BJ (cell line): ENCODE measurements at regions not wholly inside any gene's neighbourhood (a gene's known extent, or its start where the extent isn't known, plus 50 kb on each side); places are given as distances from the start of the nearest gene placed in this dataset.

Experiments used
- CTCF ChIA-PET: fragments of 350-600 bp; formaldehyde crosslinking; extraction: SDS; loops from one replicate; lab custom pipeline; 2021; ENCODE audit warnings: antibody characterized with exemption, inconsistent platforms; lab: Yijun Ruan, JAX
- POLR2A ChIA-PET: fragments of 300-600 bp; sonication (Branson Sonifier 250); formaldehyde crosslinking; extraction: SDS; loops from one replicate; lab custom pipeline; 2021; ENCODE audit warnings: antibody characterized with exemption; lab: Charles Lee
- DNase-seq: peaks from one replicate; pipeline ENCODE4 v3.0.0-alpha.2; 2011; ENCODE audit warnings: low read depth
- H3K27me3 ChIP-seq: 2 replicates; pipeline ENCODE4 v1.6.0; 2011; ENCODE audit warnings: low read length; ENCODE audit not compliant: control insufficient read depth, insufficient read depth
- H3K36me3 ChIP-seq: 2 replicates; pipeline ENCODE4 v1.5.1; 2011; ENCODE audit warnings: low read length; ENCODE audit not compliant: control insufficient read depth, insufficient read depth
- H3K4me3 ChIP-seq: 2 replicates; pipeline ENCODE4 v1.5.1; 2011; ENCODE audit warnings: low read depth, mild to moderate bottlenecking, control low read depth, low read length
- CTCF ChIP-seq: IDR thresholded peaks from 2 replicates; pipeline ENCODE4 v1.5.1; 2011; ENCODE audit warnings: low read depth, mild to moderate bottlenecking, control low read depth, inconsistent platforms, low read length, moderate library complexity; ENCODE audit not compliant: insufficient read depth

GRCh38 chr1:115400426-115400825 lies 62.4 kb upstream of the NGF start:
- Histone ChIP-seq H3K4me3 (no peak overlapping the region), H3K36me3 (no peaks in the 10 kb centered on the region), H3K27me3 (no peaks in the 10 kb centered on the region)
- no peak for DNase-seq
- no peak for TF ChIP-seq CTCF
- ChIA-PET CTCF (no interaction called here), POLR2A (no interaction called here)

GRCh38 chr1:115398745-115399144 lies 60.7 kb upstream of the NGF start:
- Histone ChIP-seq H3K4me3 (no peak overlapping the region), H3K36me3 (no peaks in the 10 kb centered on the region), H3K27me3 (no peaks in the 10 kb centered on the region)
- ChIA-PET CTCF (interaction anchor here (1.4 kb wide), 1 partner anchor 10 kb away, joined by 5 read pairs; no protein-coding TSS in a partner anchor), POLR2A (no interaction called here)
- DNase-seq, result no peak
- no peak for TF ChIP-seq CTCF
